ENCODE measurements at regions not wholly inside any gene's neighbourhood (a gene's known extent, or its start where the extent isn't known, plus 50 kb on each side); places are given as distances from the start of the nearest gene placed in this dataset.

DNA sequence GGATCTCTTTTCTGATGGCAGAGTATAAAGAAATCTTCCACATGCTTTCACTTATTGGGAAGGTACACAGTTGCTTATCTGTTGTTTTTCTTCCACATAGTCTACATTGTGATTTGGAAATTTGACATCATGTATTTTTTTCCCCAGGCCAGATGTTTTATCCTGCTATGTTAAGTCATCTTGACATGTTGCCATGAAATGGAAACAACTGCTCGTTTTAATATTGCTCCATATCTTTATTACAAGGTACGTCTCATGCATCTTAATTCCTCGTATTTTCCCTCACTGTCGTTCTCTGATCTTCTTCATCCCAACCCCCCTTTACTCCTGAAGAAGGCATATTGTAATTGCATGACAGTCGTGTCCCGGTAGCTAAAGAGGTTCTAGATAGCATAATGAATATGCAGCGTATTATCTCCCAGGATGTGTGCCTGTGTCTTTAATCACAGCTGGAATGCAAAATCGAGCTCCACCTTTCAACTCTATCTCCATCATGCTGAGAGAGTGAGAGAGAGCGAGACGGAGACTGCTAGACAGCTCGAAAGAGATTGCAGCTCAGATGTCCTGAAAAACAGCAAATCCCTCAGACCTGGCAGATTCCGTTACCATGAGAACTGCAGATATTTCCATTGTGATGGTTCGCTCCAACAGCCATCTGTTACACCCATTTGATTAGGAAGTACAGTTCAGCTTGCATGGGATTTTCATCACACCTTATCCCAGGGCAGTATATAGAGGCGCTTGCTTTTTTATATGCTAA, 281.7 kb downstream of the TMEM38B start:
- TF ChIP-seq, protein P1, sequence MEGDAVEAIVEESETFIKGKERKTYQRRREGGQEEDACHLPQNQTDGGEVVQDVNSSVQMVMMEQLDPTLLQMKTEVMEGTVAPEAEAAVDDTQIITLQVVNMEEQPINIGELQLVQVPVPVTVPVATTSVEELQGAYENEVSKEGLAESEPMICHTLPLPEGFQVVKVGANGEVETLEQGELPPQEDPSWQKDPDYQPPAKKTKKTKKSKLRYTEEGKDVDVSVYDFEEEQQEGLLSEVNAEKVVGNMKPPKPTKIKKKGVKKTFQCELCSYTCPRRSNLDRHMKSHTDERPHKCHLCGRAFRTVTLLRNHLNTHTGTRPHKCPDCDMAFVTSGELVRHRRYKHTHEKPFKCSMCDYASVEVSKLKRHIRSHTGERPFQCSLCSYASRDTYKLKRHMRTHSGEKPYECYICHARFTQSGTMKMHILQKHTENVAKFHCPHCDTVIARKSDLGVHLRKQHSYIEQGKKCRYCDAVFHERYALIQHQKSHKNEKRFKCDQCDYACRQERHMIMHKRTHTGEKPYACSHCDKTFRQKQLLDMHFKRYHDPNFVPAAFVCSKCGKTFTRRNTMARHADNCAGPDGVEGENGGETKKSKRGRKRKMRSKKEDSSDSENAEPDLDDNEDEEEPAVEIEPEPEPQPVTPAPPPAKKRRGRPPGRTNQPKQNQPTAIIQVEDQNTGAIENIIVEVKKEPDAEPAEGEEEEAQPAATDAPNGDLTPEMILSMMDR (conservative IDR thresholded peaks at IDR 0.05; ENCODE audit: low read length), result no peak
- TF ChIP-seq EZH2phosphoT487 (IDR thresholded peaks at IDR 0.05; ENCODE audit: borderline replicate concordance), result no peak

Data from Loucy (cell line).